HG03439 (cell line): ENCODE measurements at regions not wholly inside any gene's neighbourhood (a gene's known extent, or its start where the extent isn't known, plus 50 kb on each side); places are given as distances from the start of the nearest gene placed in this dataset.

ENCODE experiments used
- ATAC-seq: cut with Tn5 transposase; IDR thresholded peaks from one replicate; pipeline ENCODE4 v1.9.1; 2021; ENCODE audit warnings: mild to moderate bottlenecking, moderate library complexity; ENCODE audit not compliant: unreplicated experiment

DNA sequence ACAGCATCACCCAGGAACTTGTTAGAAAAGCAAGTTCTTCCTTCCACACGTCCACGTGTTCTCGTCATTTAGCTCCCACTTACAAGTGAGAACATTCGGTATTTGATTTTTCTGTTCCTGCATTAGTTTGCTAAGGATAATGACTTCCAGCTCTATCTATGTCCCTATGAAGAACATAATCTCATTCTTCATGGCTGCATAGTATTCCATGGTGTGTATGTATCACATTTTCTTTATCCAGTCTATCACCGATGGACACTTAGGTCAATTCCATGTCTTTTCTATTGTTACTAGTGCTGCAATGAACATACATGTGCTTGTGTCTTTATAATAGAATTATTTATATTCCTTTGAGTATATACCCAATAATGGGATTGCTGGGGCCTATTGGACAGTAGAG is 368.7 kb upstream of the RUNX1 start:
- ATAC-seq, result no peak

DNA sequence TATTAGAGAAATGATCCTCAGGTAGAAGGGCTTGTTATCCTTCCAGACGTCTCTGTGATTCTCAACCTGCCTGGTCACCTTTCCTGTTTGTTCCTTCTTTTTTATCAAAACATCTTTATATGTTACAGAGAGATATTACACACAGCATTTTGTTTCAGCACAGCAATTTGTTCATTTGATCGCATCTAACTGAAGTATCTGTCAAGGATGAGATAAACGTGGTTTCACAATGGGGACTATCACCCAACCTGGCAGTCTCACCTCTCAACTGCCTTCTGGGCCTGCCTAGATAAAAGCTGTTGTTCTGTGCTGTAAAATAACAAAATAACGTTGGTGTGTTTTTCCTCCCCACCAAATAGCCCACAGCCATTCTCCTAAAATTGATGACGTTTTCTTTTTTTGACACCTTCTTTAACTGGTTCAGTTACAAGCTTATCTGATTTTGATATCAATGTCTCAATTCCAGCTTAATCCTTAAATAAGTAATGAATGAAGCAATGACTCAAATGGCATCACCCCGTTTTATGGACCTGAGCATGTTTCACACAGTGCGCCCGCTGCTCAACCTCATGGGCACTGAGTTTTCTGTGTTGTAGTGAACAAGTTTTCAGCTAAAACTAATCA is 367.9 kb upstream of the RUNX1 start:
- no peak for ATAC-seq

DNA sequence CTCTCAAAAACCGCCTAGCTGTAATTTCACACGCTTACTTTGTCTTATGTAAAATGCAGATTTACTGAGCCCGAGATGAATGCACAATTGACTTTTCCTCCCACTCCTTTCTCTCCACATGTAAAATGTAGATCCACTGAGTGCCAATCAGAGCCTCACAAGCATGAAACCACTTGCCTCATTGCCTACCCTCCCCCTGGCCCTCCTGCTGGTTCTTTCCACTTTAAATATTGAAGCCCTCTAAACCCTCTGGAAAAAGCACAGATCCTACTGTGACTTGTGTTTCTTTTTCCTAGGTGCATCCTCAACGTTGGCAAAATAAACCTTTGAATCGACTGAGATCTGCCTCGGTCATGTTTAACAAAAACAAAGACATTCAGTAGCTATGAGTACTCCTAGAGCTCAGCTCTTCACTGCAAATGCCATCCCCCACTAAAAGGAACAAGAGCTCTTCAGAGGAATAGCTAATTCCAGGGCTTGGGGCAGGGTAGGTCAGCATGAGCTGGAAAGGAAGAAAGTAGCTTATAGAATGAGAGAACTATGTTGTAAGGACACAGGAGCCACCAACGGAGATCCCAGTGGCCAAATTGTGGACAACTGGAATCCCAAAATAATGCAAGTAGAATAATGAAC is 365.5 kb upstream of the RUNX1 start:
- no peak for ATAC-seq

DNA sequence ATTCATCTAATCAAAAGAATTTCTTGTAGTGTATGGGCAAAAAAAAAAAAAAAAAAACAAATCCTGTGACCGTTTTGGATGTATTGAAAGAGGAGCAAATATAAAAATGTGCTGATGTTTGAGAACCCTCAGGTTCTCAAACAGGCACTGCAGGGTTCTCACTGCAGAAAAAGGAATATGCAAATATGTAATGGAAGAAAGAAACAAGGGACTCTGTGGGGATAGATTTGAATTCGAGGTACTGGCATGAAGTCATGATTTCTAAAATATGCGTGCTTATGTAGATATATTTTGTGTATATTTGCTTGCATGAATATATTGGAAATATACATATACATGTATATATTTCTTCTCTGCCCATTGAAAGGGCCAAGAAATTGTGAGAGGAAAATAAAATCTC is 365.0 kb upstream of the RUNX1 start:
- ATAC-seq, result no peak

DNA sequence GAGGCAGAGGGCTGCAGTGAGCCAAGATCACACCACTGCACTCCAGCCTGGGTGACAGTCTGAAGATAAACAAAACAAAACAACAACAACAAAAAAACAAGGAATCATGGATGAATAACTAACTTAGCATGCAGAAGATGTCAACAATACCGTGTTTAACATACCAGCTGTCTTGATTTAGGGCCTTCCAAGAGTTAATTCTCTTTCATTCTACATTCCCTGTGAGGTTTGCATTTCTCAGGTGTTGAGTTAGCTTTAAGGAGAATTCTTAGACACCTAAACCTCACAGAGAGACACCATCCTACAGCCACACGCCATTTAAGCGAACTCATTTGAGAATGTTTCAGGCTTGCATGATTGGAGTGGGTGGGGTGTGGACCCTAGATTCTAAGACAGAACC is 363.1 kb upstream of the RUNX1 start:
- ATAC-seq, result no peak

DNA sequence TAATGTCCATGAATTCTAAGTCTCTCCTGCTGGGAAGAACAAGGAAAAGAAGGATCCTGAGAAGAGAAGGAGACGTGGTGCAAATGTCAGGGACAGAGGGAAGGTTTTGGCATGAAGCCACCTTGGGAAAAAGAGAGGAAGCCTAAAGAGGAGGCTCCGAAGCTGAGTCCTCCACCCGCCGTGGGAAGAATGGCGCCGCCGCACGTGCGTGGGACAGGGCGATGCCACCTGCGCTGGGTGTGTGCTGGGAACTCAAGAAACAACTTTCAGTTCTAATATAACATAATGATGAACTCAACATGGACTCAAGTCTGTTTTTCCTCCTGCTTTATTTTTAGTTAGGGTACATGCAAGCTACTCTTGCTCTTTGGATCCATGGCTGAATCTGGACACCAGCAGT is 362.3 kb upstream of the RUNX1 start:
- no peak for ATAC-seq

DNA sequence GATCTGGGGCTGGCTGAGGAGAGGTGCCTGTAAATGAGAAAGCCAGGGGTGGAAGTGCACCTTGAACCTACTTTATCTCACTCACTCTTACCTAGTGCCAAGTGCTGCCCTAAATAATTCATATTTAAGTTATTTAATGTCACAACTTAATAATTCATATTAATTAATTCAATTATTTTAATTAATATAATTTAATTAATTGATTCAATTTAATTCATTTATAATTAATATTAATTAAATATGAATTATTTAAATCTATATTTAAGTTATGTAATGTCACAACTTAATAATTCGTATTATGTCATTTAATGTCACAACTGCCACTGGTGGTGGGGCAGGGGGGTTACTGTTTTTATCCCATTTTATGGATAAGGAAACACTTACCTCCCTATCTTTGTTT is 361.6 kb upstream of the RUNX1 start:
- ATAC-seq, result no peak

DNA sequence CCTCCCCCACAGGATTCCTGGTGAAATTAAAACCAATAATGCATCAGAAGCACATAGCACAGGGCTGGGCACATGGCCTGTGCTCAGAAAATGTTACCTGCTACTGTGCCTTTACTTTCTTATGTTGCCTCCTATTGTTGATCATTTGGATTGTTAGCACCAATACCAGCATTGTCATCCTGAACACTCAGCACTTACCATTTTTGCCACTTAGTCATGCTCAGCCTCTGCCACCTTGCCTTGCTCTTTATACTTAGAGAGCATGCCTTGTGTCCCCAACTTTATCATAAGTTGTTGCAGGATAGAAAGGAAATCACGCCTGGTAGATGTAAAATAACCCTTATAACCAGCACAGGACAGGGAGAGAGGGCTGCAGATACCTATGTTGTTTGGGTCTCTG is 361.0 kb upstream of the RUNX1 start:
- ATAC-seq, result no peak

DNA sequence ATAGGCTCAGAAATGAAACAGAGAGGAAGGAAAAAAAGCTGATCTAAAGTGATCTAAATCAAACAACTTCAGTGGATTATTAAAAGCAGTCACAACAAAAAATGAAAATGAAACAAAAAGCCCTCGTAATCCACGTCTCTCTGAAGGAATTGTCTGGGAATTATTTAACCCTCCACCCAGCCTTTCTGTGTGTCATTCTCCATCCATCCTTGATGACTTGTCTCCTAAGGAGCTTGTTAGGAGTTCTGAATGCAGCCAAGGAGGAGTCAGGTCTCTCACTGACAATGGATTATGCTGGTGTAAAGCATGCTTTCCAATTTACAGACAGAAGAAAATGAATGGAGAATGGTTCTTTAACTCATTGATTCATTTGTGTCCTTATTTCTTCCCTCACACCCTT is 359.3 kb upstream of the RUNX1 start:
- no peak for ATAC-seq

DNA sequence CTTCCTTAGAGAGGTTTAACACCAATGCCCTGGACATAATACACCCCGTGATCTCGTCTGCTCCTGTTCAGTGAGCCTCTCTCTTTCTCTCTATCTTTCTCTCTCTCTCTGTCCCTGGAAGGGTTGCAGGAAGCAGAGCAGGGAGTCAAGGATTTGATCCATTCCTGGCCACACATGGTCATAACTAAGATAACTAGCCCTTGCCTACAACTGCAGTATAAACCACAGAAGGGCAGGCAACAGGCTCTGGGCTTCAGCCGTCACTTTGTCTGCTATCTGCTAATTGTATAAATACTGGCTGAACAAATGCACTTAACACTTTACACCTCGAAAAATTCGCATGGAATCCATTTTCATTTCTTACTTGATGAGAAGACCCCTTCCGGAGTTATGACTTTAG is 357.5 kb upstream of the RUNX1 start:
- ATAC-seq, result no peak

DNA sequence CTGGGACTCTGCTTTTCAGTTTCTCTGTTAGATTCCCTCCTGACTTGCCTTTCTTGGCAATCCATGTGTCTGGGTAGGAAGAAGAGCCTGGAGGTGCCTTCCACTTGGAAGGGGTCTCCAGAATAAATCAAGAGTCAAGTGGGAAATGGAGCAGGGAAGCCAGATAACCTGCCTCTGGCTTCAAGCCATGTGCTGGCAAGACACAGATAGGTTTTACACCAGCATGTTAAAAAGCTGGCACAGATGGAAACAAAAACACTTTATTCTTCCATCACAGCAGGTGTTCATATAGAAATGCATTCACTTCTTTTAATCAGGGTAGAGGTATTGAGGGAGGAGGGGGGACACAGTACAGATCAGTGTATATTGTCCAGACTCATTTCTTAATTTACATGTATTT is 356.9 kb upstream of the RUNX1 start:
- no peak for ATAC-seq

DNA sequence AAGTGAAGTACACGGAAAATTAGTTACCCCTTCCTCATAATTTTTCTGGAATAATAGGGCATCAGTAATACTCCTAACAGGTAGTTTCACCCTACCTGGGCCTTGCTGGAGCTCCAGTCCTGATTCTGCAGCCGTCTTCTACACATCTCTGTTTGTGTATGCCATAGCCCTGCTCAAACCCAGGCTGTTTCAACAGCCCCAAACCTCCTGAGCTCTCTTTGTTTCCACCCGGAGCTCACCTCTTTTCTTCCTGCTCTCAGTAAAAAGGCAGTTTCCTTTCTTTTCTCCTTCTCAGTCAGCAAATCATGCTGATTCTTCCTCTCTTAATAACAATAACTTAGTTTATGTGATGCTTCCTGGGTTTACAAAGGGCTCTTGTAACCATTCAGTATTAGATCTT is 355.1 kb upstream of the RUNX1 start:
- ATAC-seq, result no peak

DNA sequence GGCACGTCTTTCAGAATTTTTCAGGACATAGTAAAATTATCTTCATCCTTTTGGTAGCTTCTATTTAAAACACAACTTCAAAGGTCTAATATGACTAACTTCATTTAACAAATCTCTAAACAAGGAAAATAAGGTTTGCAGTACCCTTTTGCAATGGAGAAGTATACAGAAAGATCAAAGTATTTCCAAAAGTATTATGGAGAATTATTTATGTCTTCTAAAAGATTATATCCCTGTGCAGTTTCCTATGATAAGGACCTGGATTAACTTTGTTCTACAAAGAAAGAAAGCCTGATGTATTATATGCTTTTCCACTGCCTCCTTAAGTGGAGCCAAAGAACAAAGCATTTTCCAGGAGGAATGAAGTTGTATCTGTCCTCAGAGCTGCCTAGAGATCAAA is 353.0 kb upstream of the RUNX1 start:
- no peak for ATAC-seq

DNA sequence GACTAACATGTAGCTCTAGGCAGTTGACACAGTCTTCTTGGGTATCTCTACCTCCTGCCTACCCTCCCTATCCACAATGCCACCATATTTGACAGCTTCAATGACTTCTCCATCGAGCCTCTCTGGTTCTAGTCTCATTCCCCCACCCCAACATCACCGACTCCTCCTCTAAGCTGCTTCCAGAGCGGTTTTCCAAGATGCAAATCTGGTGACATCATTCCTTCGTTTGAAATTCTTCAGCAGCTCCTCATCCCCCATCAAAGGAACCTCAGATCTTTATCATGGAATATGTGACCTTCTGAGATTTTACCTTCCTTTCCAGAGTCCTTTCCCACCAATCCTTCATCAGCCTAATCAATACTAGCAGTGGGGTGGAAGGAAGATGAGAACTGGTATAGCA is 352.4 kb upstream of the RUNX1 start:
- no peak for ATAC-seq

DNA sequence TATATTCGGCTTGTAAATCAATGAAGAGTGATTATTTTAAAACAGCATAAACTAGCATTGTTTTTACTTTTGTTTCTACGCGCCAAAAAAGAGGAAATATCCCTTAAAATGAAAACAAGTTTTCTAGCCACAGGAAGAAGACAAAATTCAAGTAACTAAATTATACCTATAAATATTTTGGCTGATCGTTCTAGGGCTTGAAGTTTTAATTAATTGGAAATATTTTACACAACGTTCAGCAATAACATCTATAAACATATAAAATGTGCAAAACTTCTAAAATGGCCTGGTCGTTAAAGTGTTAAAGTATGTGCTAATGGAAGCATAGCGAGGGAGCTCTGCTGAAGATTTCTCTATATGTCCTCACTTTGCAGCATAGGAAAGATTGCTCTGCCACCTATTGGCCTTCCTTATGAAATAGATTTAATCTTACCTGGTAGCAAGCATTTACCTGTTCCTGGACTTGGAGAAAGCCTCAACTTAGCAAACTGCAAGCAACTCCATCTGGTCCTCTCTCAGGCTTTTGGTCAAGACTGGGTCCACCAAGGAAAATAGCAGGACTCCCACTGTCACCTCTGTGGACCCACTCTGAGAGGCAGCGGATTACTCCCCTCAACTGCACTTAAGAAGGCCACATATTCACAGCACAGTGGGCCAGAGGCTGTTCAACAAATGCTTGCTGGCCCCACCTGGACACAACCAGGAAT is 351.3 kb upstream of the RUNX1 start:
- ATAC-seq, result no peak

DNA sequence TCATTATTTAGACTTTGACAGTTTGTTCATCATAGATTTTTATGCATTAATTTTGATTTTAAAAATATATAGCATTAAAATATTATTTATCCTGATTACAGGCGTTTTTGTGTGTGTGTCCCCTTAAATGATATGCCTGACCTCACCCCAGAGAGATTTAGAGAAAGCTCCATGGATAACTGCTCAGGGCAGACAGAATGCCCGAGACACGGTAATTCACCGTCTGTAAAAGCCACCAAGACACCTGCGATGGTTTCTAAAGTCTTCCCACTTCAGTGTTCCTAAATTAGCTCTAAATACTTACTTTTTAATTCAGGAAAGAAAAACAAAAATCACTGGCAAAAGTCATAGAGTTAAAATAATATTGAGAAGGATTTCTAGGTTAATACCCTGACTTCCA is 350.6 kb upstream of the RUNX1 start:
- ATAC-seq, result no peak

DNA sequence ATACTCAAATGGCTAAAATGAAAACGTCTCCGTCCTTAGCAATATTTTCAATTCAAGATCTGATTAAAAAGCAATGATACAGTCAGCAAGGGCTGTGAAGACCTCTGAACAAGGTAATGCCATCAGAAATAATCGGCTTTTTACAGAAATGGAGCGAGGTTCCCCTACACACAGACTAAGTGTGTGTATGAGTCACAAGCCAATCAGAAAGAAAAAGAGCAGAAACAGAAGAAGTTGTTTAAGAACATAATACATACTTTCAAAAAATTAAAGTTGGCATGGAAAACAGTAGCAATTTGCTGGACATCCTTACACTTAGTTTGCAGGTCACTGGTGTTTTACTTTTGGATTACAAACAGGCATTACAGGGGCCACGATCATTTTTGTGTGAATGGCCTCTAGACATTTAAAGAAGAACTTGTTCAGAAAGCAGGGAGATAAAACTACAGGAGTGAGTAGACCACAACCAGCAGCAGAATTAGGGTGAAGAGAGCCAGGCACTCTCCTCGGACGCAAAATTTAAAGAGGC is 350.0 kb upstream of the RUNX1 start:
- ATAC-seq, result no peak

DNA sequence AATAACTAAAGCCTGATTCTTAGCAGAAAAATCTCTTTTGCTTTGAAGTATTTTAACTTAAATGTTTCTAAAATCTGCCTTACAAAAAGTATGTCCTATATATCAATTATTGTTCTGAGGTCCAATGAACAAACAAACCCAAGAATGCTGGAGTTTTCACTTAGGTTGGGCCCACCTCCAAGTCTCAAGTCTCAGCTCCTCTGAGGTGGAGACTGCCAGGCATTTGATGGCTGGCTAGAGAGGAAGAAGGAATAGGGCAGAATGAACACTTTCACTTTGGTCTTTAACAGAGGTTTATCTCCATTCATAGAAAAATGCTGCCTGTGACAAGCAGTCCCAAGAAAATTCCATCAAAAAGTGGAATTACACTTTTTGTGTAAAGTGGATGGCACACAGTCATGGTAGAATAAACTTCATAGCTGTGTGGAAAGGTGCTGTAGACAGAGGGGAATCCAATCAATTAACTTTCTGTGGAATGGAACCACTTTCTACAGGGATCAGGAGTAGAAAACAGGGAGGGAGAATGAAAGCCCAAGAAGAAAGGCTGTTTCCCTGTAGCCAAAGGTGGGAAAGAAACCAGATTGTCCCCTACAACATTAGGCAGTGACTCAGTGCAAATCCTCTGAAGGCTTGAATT is 349.4 kb upstream of the RUNX1 start:
- no peak for ATAC-seq

DNA sequence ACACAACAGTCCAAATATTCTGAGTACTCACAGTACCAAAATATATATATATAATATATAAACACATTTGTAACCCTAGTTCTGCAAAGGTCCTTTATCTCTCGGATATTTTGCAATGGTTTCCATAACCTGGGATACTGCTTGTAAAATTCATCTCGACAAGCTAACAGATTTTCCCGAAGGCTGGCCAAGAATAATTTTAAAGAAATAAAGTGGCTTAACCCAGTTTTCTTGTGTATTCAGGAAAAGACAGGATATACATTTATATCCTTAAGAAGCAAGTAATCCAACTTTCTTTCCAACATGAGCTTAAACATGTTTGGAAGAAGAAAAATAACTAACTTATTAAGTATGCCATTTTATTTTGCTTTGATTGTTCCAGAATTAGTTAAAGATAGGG is 348.7 kb upstream of the RUNX1 start:
- no peak for ATAC-seq

DNA sequence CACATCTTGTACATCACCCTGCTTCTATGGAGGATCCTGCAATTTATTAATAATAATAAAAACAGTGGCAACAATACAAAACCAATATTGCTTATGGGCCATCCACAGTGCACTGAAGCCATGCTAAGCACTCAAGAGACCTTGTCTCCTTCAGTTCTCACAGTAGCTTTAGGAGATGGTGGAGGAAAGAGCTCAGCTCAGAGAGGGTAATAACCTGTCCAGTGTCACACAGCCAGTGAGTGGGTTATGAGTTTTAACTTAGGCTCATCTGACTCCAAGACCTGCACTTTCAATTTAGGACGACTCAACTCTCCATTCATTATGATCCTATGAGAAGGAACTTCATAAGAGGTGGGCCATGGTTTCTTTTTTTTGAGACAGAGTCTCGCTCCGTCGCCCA is 347.6 kb upstream of the RUNX1 start:
- ATAC-seq, result no peak

DNA sequence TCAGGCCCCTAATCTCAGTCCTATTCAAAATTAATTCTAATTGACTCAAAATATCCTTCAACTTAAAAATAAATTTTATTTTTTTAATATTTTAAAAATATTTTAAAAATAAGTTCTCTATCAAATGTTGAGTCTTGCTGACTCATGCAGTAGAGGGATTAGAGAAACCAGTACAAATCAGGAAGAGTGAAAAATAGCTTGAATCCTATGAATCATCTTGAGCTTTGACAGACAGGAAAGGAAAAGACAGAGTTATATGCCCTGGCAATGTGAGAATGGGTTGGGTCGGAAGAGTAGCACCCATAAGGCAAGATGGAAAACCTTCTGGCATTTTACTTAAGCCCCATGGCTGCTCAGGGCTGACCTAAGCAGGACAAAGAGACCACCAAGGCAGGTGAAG is 346.6 kb upstream of the RUNX1 start:
- no peak for ATAC-seq
